Hepatocyte (in vitro differentiated cells): ENCODE measurements at regions not wholly inside any gene's neighbourhood (a gene's known extent, or its start where the extent isn't known, plus 50 kb on each side); places are given as distances from the start of the nearest gene placed in this dataset.
A peak's percentile ranks its signal among the peaks of the same experiment; 100 is the strongest.

Experiments
- DNase-seq: peaks from one replicate; pipeline ENCODE4 v3.0.0-alpha.2; 2016; ENCODE audit warnings: low spot score
- H2AFZ ChIP-seq: fragments of 200-600 bp; sonication (generic); 2 replicates; pipeline ENCODE4 v1.6.0; 2016; ENCODE audit warnings: antibody characterized with exemption, mild to moderate bottlenecking
- H3K27ac ChIP-seq: fragments of 200-600 bp; sonication (generic); 2 replicates; pipeline ENCODE4 v1.5.1; 2016; ENCODE audit warnings: mild to moderate bottlenecking
- H3K27me3 ChIP-seq: fragments of 200-600 bp; sonication (generic); 2 replicates; pipeline ENCODE4 v1.6.1; 2016
- H3K36me3 ChIP-seq: fragments of 200-600 bp; sonication (generic); replicated peaks from 2 replicates; pipeline ENCODE4 v1.5.1; 2016; ENCODE audit warnings: low read depth; ENCODE audit not compliant: insufficient read depth
- H3K4me1 ChIP-seq: fragments of 200-600 bp; sonication (generic); 2 replicates; pipeline ENCODE4 v1.5.1; 2016; ENCODE audit warnings: mild to moderate bottlenecking, moderate library complexity; ENCODE audit not compliant: insufficient read depth
- H3K4me2 ChIP-seq: fragments of 200-600 bp; sonication (generic); 2 replicates; pipeline ENCODE4 v1.6.0; 2016
- H3K4me3 ChIP-seq: fragments of 200-600 bp; sonication (generic); 2 replicates; pipeline ENCODE4 v1.5.1; 2016; ENCODE audit warnings: mild to moderate bottlenecking
- H3K79me2 ChIP-seq: fragments of 200-600 bp; sonication (generic); 2 replicates; pipeline ENCODE4 v1.6.0; 2017; ENCODE audit warnings: mild to moderate bottlenecking
- H3K9me2 ChIP-seq: fragments of 200-600 bp; sonication (generic); replicated peaks from 2 replicates; pipeline ENCODE4 v1.6.0; 2017; ENCODE audit warnings: mild to moderate bottlenecking; ENCODE audit not compliant: insufficient read depth
- H3K9me3 ChIP-seq: fragments of 200-600 bp; sonication (generic); 2 replicates; pipeline ENCODE4 v1.5.1; 2016; ENCODE audit warnings: low read depth, mild to moderate bottlenecking
- H4K20me1 ChIP-seq: fragments of 200-600 bp; sonication (generic); 2 replicates; pipeline ENCODE4 v1.6.0; 2016; ENCODE audit warnings: mild to moderate bottlenecking; ENCODE audit not compliant: insufficient read depth, poor library complexity, severe bottlenecking
- EZH2 ChIP-seq: fragments of 200-600 bp; sonication (generic); IDR thresholded peaks from 2 replicates; pipeline ENCODE4 v1.6.1; 2016; ENCODE audit warnings: antibody characterized with exemption, mild to moderate bottlenecking, borderline replicate concordance
- EZH2phosphoT487 ChIP-seq: fragments of 200-600 bp; sonication (generic); IDR thresholded peaks from one replicate; pipeline ENCODE4 v1.6.1; 2018; ENCODE audit warnings: antibody characterized with exemption, mild to moderate bottlenecking, low read depth, moderate library complexity; ENCODE audit not compliant: unreplicated experiment, severe bottlenecking
- WGBS: methylation state at CpG from one replicate; pipeline ENCODE4 v1.1.6; 2016; ENCODE audit warnings: low lambda C conversion rate; ENCODE audit errors: missing lambda C conversion rate; 5-methylcytosine and 5-hydroxymethylcytosine counted together
- TF ChIP-seq, protein P1 (sequence below): fragments of 200-600 bp; sonication (generic); IDR thresholded peaks from 2 replicates; pipeline ENCODE4 v1.5.1; 2016; ENCODE audit warnings: antibody characterized with exemption, mild to moderate bottlenecking; ENCODE audit not compliant: poor library complexity

GRCh38 chr2:139529080-139529479 lies 748.9 kb upstream of the NXPH2 start:
- H4K20me1 ChIP-seq = no peaks in the 10 kb centered on the region
- no peak overlapping the region for H2AFZ ChIP-seq
- H3K27me3 ChIP-seq = no peaks in the 10 kb centered on the region
- H3K4me3 ChIP-seq = no peak overlapping the region
- H3K27ac ChIP-seq = peak overlapping the region; percentile 17
- no peaks in the 10 kb centered on the region for H3K9me2 ChIP-seq
- no peaks in the 10 kb centered on the region for H3K79me2 ChIP-seq
- H3K4me2 ChIP-seq = peak overlapping the region; percentile 19
- H3K36me3 ChIP-seq = no peaks in the 10 kb centered on the region
- H3K9me3 ChIP-seq = no peaks in the 10 kb centered on the region
- peaks cover 12% of the 10 kb centered on the region for H3K4me1 ChIP-seq
- 20% methylated on average over 3 of the region's 3 CpGs for WGBS
- DNase-seq = peak; percentile 57
- TF ChIP-seq, protein P1, sequence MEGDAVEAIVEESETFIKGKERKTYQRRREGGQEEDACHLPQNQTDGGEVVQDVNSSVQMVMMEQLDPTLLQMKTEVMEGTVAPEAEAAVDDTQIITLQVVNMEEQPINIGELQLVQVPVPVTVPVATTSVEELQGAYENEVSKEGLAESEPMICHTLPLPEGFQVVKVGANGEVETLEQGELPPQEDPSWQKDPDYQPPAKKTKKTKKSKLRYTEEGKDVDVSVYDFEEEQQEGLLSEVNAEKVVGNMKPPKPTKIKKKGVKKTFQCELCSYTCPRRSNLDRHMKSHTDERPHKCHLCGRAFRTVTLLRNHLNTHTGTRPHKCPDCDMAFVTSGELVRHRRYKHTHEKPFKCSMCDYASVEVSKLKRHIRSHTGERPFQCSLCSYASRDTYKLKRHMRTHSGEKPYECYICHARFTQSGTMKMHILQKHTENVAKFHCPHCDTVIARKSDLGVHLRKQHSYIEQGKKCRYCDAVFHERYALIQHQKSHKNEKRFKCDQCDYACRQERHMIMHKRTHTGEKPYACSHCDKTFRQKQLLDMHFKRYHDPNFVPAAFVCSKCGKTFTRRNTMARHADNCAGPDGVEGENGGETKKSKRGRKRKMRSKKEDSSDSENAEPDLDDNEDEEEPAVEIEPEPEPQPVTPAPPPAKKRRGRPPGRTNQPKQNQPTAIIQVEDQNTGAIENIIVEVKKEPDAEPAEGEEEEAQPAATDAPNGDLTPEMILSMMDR = no peak
- TF ChIP-seq EZH2phosphoT487 (no peak), EZH2 (no peak)

GRCh38 chr2:139526781-139527180 lies 746.6 kb upstream of the NXPH2 start:
- Histone ChIP-seq H3K4me3 (no peak overlapping the region), H3K36me3 (no peaks in the 10 kb centered on the region), H3K4me1 (peaks cover 12% of the 10 kb centered on the region), H4K20me1 (no peaks in the 10 kb centered on the region), H2AFZ (no peak overlapping the region), H3K4me2 (no peak overlapping the region), H3K9me2 (no peaks in the 10 kb centered on the region), H3K27me3 (no peaks in the 10 kb centered on the region), H3K79me2 (no peaks in the 10 kb centered on the region), H3K27ac (no peak overlapping the region), H3K9me3 (no peaks in the 10 kb centered on the region)
- TF ChIP-seq EZH2 (no peak), EZH2phosphoT487 (no peak)
- TF ChIP-seq, protein P1 = no peak
- WGBS = 74% methylated on average over 1 of the region's 1 CpG
- no peak for DNase-seq

- WGBS = 95% methylated on average over 5 of the region's 5 CpGs
- Histone ChIP-seq H3K27ac (no peak overlapping the region), H3K4me1 (no peaks in the 10 kb centered on the region), H3K4me2 (no peak overlapping the region), H3K9me2 (no peaks in the 10 kb centered on the region), H4K20me1 (no peaks in the 10 kb centered on the region), H3K36me3 (no peaks in the 10 kb centered on the region), H2AFZ (no peak overlapping the region), H3K27me3 (no peaks in the 10 kb centered on the region), H3K9me3 (no peaks in the 10 kb centered on the region), H3K4me3 (no peak overlapping the region), H3K79me2 (no peaks in the 10 kb centered on the region)
- DNase-seq = no peak
- no peak for TF ChIP-seq EZH2
- TF ChIP-seq, protein P1 = no peak
- TF ChIP-seq EZH2phosphoT487 = no peak
Observed at GRCh38 chr2:139518321-139518720, 738.1 kb upstream of the NXPH2 start.

DNA sequence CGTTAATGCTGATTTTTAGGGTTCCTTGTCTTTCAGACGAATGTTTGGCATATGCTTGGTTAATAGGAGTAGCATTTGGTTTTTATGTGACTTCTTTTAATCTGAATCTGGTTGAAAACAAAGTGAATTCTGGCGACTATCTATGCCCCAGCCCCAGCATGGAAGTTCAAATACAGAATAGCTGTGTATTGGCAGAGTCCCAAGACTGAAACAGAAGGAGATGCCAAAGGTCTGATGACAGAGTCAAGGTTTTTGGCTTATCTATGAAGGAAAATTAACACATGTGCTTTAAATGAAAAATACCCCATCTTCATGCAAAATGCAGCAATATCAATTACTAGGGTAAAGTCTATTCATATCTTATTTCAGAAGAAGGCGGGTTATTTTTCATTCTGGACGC lies 734.8 kb upstream of the NXPH2 start:
- H3K36me3 ChIP-seq = no peaks in the 10 kb centered on the region
- 72% methylated on average over 5 of the region's 5 CpGs for WGBS
- no peak for DNase-seq
- no peaks in the 10 kb centered on the region for H3K79me2 ChIP-seq
- no peak overlapping the region for H3K27ac ChIP-seq
- H3K4me3 ChIP-seq = no peak overlapping the region
- no peaks in the 10 kb centered on the region for H3K27me3 ChIP-seq
- no peak for TF ChIP-seq EZH2phosphoT487
- TF ChIP-seq, protein P1 = no peak
- TF ChIP-seq EZH2 = no peak
- H3K4me1 ChIP-seq = no peaks in the 10 kb centered on the region
- no peaks in the 10 kb centered on the region for H3K9me3 ChIP-seq
- no peaks in the 10 kb centered on the region for H4K20me1 ChIP-seq
- H3K4me2 ChIP-seq = no peak overlapping the region
- H3K9me2 ChIP-seq = no peaks in the 10 kb centered on the region
- H2AFZ ChIP-seq = no peak overlapping the region
